Hematopoietic multipotent progenitor cell treated with erythropoietin and hydrocortisone succinate and interleukin-3 and kit ligand, for 17 days (in vitro differentiated cells): ENCODE measurements at regions not wholly inside any gene's neighbourhood (a gene's known extent, or its start where the extent isn't known, plus 50 kb on each side); places are given as distances from the start of the nearest gene placed in this dataset.
"Not testable (repeated sequence)": the region's sequence is repeated elsewhere in the genome, so short reads cannot be mapped to it uniquely, and the experiment has no call there.

Source experiments
- DNase-seq: peaks from one replicate; pipeline ENCODE4 v3.0.0-alpha.2; 2015; ENCODE audit warnings: low spot score

GRCh38 chr7:15049157-15049556, 146.6 kb upstream of the DGKB start:
- DNase-seq: no peak

GRCh38 chr7:15046861-15047260, 144.3 kb upstream of the DGKB start:
- no peak for DNase-seq

DNA sequence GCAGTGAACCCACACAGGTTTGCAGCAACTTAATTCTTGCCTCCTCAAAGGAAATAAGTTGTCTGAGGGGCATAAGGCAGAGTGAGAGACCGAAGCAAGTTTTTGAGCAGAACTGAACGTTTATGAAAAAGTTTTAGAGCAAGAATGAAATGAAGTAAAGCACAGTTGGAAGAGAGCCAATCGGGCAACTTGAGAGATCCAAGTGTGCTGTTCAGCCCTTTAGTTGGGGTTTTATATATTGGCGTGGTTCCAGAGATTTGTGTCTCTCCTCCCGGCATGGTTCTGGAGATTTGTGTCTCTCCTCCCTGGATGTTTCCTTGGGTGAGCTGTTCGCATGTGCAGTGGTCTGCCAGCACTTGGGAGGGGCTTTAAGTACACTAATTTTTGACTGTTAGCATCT, 141.4 kb upstream of the DGKB start:
- DNase-seq: no peak

DNA sequence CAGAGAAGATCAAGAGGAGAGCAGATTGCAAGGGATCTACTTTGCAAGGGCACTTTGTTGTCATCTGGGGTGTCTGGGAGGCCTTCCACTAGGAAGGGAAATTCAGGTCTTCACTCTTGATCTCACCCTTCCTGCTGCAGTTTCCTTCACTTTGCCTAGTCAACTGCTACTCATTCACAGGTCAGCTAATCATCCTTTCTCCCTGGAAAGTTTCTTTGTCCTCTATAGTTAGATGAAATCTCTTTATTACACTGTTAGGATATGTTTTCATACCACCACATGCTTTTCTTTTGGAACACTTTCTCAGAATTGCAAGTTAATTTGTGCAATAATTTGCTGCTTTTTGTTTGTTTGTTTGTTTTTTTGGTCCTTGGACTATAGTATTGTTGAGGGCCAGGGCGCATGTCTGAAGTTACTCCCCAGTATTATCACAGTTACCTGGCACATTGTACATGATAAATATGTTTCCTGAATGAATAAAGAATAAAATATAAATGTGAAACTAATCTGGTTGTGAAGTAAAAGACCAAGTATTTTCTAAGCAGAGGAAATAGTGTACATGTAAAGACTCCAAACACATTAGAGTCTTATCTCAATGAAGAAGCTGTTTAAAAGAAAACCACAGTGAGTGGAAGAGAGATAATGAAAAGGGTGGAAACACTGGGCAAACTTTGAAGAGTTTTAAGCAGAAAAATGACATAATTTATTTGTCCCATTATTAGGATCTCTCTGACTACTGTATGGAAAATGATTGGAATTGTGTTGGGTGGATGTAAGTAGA, 139.9 kb upstream of the DGKB start:
- no peak for DNase-seq

DNA sequence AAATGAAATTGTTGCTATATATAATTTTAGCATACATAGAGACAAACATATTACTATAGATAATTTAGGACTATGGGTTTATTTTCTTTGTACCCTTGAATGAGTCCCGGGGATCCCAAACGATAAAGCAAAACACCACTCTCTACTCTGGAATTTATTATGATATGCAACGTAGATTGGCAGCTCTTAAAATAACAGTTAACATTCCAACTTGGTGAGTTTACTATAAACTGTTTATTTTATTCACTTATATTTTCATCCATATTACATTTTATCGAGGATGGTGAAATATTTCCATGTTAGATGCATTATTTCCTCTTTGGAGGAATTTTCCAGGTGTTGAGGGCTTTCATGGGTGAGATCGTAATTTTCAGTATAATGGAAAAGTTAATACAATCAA, 138.7 kb upstream of the DGKB start:
- DNase-seq: no peak

DNA sequence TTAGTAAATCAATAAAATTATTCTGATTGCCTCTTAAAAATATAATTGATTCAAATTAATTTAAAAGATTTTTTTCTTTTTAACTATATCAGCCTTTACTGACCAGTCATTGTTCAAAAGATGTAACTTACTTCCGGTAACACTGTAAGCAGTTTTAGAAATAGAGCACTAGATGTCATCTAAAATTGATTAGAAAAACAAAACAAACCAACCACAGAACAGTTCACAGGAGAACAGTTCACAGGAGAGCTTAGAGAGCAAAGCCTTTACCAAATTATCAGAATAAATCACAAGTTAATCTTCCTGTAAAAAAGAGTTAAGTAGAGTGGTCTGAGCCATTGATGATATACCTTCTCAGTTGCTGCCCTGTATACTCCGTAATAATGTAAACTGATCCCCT, 133.3 kb upstream of the DGKB start:
- DNase-seq: no peak

- DNase-seq: no peak
Observed at GRCh38 chr7:15033039-15033438, 130.5 kb upstream of the DGKB start.

- DNase-seq: no peak
Observed at GRCh38 chr7:15018981-15019380, 116.4 kb upstream of the DGKB start.

DNA sequence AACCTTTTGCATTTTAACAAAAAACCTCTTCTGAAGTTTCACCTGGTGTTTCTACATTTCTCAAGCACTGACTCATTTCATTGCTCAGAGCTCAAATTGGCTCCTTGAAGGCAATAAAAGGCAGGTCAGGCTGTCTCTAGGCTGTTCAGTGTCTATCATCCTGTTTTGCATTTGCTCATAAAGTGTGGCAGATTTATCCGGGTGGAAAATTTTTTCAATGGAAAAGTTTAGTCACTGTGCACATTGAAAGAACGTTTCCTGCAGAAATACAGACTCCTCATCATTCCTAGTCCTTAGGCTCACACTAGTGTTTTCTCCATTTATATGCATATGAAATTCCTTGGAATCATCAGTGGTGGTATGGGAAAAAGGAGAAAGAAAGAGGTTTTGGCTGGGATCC, 114.2 kb upstream of the DGKB start:
- no peak for DNase-seq

GRCh38 chr7:15016315-15016667, 113.7 kb upstream of the DGKB start:
- DNase-seq: no peak

DNA sequence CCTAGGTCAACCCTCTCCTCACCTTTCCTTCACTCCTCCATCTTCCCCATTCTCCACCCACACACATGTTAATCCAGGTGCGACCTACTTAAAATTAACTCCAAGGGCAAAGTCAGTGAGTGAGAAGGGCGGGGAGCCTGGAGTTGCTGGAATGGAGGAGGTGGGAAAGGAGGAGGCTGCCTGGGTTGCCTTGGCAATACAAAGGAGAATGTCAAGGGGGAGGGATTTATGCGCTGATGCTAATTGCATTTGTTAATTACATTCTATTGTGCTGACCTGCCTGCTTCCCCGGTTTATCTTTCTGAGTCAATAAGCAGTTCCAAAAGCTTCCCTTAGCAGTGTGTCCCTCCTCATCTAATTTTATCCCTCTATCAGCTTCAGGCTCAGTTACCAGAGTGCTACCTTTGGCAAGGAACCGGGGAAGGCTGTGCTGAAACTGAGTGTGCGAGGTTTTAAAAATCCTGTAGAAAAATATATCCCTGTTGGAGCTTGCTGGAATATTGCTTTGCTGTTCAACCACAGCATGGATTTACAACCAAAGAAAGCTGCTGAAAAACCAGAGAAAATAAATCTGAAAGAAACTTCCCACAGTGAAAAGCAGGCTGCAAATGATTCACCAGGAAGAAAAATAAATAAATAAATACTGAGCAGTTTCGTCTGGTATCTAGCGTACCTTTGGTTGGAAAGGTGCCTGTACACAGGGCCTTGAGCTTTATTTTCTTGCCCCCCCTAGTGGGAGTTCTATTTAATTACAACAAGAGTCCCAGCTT, 113.2 kb upstream of the DGKB start:
- DNase-seq: peak; percentile 12

GRCh38 chr7:15012135-15012534, 109.6 kb upstream of the DGKB start:
- DNase-seq: no peak

GRCh38 chr7:15011289-15011688, 108.7 kb upstream of the DGKB start:
- no peak for DNase-seq

DNA sequence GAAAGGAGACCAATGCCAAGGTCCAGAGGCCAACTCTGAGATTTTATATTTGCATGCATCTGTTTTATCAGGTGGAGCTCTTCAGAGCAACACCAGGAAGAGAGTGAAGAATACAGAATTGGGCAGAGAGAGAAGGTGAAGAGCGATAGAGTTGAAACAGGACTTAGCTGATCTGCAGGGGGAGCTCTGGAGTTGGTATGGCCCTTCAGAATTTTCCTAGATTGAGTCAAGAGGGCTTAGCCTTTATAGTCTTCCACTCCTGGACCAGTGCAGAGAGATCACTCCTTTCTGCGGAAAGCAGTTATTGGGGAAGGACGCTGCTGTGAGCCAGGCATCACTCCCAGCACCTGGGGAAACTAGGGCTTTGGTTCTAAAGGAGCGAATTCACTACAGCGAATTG, 105.0 kb upstream of the DGKB start:
- DNase-seq: no peak

GRCh38 chr7:15005672-15006071, 103.1 kb upstream of the DGKB start:
- DNase-seq: no peak

DNA sequence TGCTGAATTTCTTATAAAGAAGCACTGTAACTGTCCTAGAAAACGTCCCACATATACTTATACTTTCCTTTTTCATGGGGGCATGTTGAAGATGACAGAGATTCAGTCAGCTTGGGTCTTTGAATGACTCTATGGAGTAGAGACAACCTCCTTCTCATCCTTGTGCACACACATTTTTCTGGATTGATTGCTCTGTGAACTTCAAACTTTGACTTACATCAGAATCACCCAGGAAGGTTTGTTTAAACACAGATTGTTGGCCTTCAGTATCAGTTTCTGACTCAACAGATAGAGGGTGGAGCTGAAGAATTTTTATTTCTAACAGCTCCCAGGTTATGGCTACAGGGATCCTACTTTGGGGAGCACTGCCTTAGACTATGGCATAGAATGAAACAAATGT, 97.6 kb upstream of the DGKB start:
- DNase-seq: no peak

GRCh38 chr7:14999331-14999730, 96.8 kb upstream of the DGKB start:
- DNase-seq: no peak

DNA sequence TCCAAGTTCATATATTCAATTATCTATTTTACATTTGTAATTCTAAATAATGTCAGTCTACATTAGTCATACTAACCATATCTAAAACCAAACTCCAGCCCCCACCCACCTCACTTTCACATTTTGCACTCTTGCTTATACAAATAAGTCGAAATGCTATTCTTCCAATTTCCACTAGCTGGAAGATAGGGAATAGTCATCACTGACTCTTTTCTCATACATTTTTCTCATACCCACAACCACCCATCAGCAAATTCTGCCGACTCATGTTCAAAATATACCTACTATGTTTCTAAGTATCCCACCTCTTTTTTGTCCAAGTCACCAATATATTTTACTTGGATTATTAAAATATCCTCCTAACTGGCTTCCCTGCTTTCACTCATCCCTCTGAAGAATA, 93.2 kb upstream of the DGKB start:
- no peak for DNase-seq

GRCh38 chr7:14988941-14989340, 86.4 kb upstream of the DGKB start:
- DNase-seq: no peak

DNA sequence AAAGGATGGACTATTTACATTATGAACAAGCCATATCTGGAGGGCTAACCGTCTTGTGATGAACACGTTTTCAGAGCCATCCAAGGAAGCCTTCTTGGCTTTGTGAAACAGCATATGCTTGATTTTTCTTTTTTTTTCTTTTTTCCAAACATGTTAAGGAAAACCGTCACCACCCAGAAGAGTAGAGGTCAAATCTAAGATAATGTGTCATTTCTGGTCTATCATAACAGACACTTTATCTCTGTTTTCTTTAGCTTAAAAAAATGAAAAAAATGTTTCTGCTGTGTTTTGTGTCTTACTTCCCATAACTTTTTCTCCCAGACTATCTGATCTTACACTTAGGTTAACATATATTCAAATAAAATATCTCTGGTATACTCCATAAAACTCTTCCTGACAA, 76.1 kb upstream of the DGKB start:
- no peak for DNase-seq

DNA sequence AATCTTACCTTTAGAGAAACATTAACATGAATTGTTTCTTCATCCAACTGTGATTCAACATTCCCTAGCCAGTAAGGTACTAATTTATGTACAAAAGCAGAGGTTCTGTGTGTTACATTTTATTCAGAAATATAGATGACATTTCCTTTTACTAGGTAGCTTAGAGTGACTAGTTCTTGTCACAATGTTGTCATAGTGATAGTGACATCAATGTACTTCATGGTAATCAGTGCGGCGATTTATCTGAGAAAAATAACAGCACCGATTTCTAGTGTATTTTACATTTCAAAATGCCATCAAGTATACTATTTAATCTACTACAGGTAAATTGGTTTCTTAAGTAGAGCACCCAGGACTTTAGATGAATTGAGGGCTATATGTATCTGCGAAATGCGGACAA, 72.1 kb upstream of the DGKB start:
- DNase-seq: no peak

GRCh38 chr7:14973712-14974428, 71.3 kb upstream of the DGKB start:
- DNase-seq: no peak

DNA sequence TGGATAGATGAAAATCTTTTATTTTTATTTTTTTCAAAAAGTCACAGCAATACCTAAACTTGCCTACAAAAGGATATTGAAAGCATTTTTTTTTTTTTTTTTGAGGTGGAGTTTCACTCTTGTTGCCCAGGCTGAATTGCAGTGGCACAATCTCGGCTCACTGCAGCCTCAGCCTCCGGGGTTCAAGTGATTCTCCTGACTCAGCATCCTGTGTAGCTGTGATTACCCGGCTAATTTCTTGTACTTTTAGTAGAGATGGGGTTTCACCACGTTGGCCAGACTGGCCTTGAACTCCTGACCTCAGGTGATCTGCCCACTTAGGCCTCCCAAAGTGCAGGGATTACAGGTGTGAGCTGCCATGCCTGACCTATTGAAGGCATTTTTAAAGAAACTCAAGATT, 69.1 kb upstream of the DGKB start:
- DNase-seq: not testable (repeated sequence)
